Left lung (tissue), 4 donors: ENCODE measurements at regions not wholly inside any gene's neighbourhood (a gene's known extent, or its start where the extent isn't known, plus 50 kb on each side); places are given as distances from the start of the nearest gene placed in this dataset.

Experiments
- ATAC-seq: fragments of 200-7000 bp; cut with Tn5 transposase; one replicate; pipeline ENCODE4 v1.9.1; 2020; ENCODE audit warnings: moderate library complexity
- DNase-seq, 4 donors: peaks; one replicate each; pipeline ENCODE4 v3.0.0-alpha.2; 2013 to 2020
- H3K27ac ChIP-seq, 2 donors: fragments of 200-600 bp; sonication (generic) in 1 of 2; one replicate each; pipeline versions ENCODE4 v1.5.0 to v1.8.0; 2020 to 2021
- H3K27me3 ChIP-seq, 2 donors: fragments of 200-600 bp; sonication (generic) in 1 of 2; one replicate each; pipeline versions ENCODE4 v1.5.0 to v1.8.0; 2020 to 2021
- H3K36me3 ChIP-seq, 2 donors: fragments of 200-600 bp; sonication (generic) in 1 of 2; one replicate each; pipeline versions ENCODE4 v1.5.0 to v1.8.0; 2020 to 2021
- H3K4me1 ChIP-seq, 2 donors: fragments of 200-600 bp; one replicate each; pipeline ENCODE4 v1.8.0; 2021
- H3K4me3 ChIP-seq, 2 donors: fragments of 200-600 bp; sonication (generic) in 1 of 2; one replicate each; pipeline versions ENCODE4 v1.5.0 to v1.8.0; 2020 to 2021; ENCODE audit warnings: mild to moderate bottlenecking in 1 of 2
- H3K9me3 ChIP-seq, 2 donors: fragments of 200-600 bp; sonication (generic) in 1 of 2; one replicate each; pipeline versions ENCODE4 v1.5.0 to v1.8.0; 2020 to 2021
- intact Hi-C, 2 donors: fragments of 100-400 bp; cut with DNase I; formaldehyde crosslinking; loops; one replicate each; pipeline versions ENCODE4 v1.11.2 to v1.14.2; 2022
- TF ChIP-seq, protein P1 (sequence below), 2 donors: fragments of 200-600 bp; sonication (generic) in 1 of 2; IDR thresholded peaks; one replicate each; pipeline versions ENCODE4 v1.5.0 to v1.8.0; 2021; ENCODE audit warnings: antibody characterized with exemption in 2 of 2
- donor health status: DM: no; HTN: yes; CAD: no.
- donor health status: DM: no; HTN: no; CAD: no.

DNA sequence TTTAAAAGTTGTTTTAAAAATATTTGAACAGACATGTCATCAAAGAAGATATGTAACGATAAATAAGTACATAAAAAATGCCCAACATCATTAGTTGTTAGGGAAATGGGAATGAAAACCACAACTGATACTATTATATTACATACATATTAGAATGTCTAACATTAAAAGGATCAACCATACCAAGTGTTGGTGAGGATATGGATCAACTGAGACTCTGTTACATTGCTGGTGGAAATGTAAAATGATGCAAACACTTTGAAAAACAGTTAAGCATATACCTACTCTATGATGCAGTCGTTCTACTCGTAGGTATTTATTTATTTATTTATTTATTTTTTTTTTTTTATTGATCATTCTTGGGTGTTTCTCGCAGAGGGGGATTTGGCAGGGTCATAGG is 149.7 kb downstream of the BRMS1L start:
- no peaks in the 10 kb centered on the region for H3K9me3 ChIP-seq
- DNase-seq (no peak), ATAC-seq (no peak)
- H3K4me3 ChIP-seq = no peak overlapping the region
- H3K36me3 ChIP-seq = no peaks in the 10 kb centered on the region
- TF ChIP-seq, protein P1, sequence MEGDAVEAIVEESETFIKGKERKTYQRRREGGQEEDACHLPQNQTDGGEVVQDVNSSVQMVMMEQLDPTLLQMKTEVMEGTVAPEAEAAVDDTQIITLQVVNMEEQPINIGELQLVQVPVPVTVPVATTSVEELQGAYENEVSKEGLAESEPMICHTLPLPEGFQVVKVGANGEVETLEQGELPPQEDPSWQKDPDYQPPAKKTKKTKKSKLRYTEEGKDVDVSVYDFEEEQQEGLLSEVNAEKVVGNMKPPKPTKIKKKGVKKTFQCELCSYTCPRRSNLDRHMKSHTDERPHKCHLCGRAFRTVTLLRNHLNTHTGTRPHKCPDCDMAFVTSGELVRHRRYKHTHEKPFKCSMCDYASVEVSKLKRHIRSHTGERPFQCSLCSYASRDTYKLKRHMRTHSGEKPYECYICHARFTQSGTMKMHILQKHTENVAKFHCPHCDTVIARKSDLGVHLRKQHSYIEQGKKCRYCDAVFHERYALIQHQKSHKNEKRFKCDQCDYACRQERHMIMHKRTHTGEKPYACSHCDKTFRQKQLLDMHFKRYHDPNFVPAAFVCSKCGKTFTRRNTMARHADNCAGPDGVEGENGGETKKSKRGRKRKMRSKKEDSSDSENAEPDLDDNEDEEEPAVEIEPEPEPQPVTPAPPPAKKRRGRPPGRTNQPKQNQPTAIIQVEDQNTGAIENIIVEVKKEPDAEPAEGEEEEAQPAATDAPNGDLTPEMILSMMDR (IDR thresholded peaks at IDR 0.05) = no peak
- no peaks in the 10 kb centered on the region for H3K4me1 ChIP-seq
- no peaks in the 10 kb centered on the region for H3K27me3 ChIP-seq
- H3K27ac ChIP-seq = no peak overlapping the region
- intact Hi-C loops = no loop called here

DNA sequence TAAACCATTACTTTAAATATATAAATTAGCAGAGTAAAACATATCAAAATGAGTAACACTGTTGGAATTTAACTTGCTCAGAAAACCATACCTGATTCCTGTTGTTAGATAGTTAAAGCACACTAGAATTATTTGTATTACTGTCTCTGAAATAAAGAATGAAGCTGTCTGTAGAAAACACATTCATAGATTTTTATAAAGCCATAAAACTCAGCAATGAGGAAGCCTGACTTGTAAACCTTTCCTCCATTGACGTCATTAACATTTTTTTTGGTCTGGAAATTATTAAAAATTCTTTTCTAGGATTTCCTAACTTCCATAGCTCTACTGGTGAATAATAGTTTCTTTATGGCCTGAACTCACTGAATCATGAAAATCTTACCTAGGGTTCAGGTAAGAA is 147.6 kb downstream of the BRMS1L start:
- Histone ChIP-seq H3K4me3 (no peak overlapping the region), H3K27me3 (no peaks in the 10 kb centered on the region), H3K27ac (no peak overlapping the region), H3K4me1 (no peaks in the 10 kb centered on the region), H3K36me3 (no peaks in the 10 kb centered on the region), H3K9me3 (no peaks in the 10 kb centered on the region)
- TF ChIP-seq, protein P1 (IDR thresholded peaks at IDR 0.05) = no peak
- intact Hi-C loops = no loop called here
- ATAC-seq (no peak), DNase-seq (no peak)

DNA sequence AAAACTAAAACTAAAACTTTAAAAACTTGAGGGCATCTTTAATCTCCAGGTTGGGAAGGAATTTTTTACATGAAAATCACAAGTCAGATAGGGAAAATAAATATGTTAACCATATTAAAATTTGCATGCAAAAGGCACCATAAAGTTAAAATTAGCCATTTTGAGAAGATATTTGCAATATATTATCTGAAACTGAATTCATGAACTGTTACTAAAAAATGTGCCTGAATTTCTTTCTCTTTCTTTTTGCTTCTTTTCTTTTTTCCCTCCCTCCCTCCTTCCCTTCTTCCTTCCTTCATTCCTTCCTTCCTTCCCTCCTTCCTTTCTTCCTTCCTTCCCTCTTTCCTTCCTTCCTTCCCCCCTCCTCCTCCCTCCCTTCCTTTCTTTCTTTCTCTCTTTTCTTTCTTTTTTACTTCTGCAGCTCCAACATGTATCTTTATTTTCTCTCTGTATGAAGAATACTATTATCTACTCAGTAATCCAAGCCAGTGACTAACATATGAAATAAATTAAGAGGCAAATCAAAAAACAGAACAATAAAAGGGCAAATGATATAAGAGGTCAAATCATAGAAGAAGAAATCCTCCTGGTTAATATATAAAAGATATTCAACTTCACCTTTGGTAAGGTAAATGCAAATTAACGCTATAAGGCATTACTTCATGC is 146.0 kb downstream of the BRMS1L start:
- H3K9me3 ChIP-seq = no peaks in the 10 kb centered on the region
- DNase-seq (no peak), ATAC-seq (no peak)
- no peaks in the 10 kb centered on the region for H3K4me1 ChIP-seq
- no peaks in the 10 kb centered on the region for H3K36me3 ChIP-seq
- TF ChIP-seq, protein P1 (IDR thresholded peaks at IDR 0.05) = no peak
- H3K27me3 ChIP-seq = no peaks in the 10 kb centered on the region
- H3K27ac ChIP-seq = no peak overlapping the region
- intact Hi-C loops = no loop called here
- no peak overlapping the region for H3K4me3 ChIP-seq

DNA sequence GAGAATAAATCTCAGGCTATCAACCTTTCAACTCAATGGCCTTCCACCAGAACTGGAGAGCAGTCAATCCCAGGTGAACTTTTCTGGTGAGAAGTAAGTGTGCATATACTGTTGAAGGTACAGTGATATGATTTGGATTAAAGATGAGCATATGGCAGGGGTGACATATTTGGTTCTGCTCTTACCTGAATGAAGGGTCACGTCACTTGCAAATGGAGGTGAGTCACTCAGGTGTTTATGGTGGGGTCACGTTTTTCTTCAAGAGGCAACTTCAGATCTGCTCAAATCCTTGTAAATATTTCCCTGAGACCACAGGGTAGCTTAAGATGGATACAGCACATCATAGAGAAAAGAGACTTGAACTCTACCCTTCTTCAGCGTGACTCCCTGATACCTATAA is 143.2 kb downstream of the BRMS1L start:
- Histone ChIP-seq H3K4me1 (no peaks in the 10 kb centered on the region), H3K27me3 (no peaks in the 10 kb centered on the region), H3K27ac (no peak overlapping the region), H3K4me3 (no peak overlapping the region), H3K9me3 (no peaks in the 10 kb centered on the region), H3K36me3 (no peaks in the 10 kb centered on the region)
- intact Hi-C loops = no loop called here
- TF ChIP-seq, protein P1 (IDR thresholded peaks at IDR 0.05) = no peak
- ATAC-seq (no peak), DNase-seq (no peak)

DNA sequence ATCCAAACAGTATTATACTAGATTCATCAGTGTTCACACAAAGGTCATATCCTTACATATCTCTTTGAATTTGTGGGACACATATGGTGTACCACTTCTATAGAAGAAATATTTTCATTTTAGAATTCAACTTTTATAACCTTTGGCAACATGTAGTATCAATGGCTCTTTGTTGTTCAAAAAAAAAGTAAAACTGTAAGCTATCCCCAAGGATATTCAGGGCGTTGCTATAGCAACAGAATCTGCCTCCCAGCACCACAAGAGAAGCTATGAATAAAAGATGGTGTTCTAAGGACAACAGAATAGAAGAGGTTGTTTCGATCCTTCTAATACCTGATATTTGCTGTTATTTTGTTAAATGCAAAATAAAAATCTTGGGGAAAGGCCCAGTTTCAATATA is 139.3 kb downstream of the BRMS1L start:
- H3K9me3 ChIP-seq = no peaks in the 10 kb centered on the region
- ATAC-seq (no peak), DNase-seq (no peak)
- H3K27ac ChIP-seq = no peak overlapping the region
- H3K4me1 ChIP-seq = no peaks in the 10 kb centered on the region
- TF ChIP-seq, protein P1 (IDR thresholded peaks at IDR 0.05) = no peak
- intact Hi-C loops = no loop called here
- H3K36me3 ChIP-seq = no peaks in the 10 kb centered on the region
- H3K27me3 ChIP-seq = no peaks in the 10 kb centered on the region
- H3K4me3 ChIP-seq = no peak overlapping the region
